ENCODE measurements at regions not wholly inside any gene's neighbourhood (a gene's known extent, or its start where the extent isn't known, plus 50 kb on each side); places are given as distances from the start of the nearest gene placed in this dataset.

DNA sequence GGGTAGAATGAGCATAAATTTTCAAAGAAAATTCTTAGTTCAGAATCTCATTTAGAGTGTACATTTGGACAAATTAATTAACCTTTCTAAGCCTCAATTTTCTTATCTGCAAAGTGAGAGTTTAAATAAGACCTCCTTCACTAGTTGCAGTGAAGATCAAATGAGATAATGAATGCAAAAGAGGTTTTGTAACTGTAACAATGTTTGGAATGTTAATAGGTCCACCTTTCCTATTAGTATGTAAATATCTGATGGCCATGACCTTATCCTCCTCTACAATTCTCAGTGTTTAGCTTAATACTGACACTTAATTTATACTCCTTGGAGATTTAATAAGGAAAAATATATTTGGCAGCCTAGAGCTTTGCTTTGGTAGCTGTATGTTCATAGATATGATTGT is 138.8 kb downstream of the GABRG1 start:
- no peak for DNase-seq

DNA sequence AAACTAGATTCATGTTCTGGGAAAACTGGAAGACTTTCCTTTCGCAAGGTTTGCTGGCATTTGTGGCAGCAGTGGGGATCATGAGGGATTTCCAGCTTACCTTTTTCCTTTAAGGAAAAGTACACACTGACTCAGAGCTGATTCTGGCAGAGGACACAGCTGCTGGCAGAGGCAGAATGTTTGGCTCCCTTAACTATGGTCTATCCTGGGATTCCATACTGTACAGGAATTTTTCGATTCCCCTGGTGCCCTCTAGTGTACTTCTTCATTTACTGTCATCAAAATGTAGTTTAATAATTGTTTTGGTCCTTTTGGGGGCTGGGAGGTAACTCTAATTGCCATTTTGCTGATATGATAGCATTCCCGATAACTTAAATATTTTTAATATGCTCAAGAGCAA is 152.7 kb downstream of the GABRG1 start:
- no peak for DNase-seq

DNA sequence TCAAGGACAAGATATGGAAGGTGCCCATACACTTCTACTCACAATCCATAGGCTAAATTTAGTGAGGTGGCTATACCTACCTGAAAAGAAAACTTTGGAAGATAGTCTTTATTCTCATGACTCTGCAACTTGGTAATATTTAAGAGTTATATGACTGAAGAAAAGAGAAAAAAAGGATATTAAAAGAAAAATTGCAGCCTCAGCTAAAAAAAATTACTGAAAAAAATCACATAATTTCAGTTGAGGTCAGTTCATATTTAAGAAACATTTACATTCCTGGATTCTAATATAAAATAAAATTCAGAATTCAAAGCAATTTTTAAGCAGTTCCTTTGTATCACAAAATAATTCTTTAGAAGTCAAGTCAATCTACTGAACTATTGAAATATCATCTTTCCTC is 166.5 kb downstream of the GABRG1 start:
- DNase-seq: no peak

DNA sequence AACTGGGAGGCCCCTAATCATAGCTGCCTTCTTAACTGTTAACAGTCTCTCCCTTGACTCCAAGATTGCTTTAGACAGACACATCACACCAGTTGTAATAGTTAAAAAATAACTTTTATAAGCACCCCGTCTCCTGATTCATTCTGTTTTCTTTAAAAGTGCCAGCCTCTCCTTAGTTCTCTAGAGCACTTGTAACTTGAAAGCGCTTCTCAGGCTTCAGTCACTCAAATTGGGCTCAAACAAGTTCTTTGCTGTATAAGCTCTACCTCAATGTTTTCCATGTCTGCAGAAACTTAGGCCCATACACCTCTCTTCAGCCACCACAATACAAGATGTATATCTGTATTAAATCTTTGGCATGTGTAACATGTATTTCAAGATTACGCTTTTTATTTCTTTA is 169.6 kb downstream of the GABRG1 start:
- DNase-seq: no peak

DNA sequence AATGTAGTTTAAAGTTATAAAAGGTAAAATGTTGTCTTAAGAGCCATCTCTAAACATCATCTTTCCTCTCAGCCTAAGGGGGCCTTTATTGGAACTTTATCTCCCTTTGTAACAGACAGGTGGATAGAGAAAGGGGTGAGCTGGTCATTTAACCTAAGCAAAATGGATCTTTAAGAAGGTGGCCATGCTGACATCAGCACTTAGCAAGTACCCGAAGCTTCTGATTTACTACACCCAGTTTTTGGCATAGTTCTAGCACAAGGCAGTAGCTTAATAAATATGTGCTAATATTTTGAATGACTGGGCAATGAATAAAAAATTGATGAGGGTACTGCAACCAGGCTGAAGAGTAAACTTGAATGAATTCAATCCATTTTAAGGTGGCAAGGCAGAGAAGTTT is 172.7 kb downstream of the GABRG1 start:
- DNase-seq: no peak

DNA sequence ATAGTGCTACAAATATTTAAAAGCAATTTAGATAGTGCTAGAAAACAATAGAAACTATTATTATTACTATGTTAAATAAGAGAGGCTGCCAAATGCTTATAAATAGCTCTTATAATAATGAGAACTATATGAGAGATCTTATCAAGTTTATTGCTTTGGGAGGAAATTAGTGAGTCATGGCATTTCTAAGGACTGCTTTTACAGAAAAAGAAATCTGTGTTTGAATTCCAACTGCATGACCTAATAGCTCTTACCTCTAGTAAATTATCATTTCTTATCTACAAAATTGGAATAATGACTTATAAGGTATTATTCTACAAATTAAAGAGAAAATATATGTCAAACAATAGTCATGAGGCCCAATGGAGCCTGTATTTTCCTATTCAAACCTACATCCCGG is 177.2 kb downstream of the GABRG1 start:
- no peak for DNase-seq

DNA sequence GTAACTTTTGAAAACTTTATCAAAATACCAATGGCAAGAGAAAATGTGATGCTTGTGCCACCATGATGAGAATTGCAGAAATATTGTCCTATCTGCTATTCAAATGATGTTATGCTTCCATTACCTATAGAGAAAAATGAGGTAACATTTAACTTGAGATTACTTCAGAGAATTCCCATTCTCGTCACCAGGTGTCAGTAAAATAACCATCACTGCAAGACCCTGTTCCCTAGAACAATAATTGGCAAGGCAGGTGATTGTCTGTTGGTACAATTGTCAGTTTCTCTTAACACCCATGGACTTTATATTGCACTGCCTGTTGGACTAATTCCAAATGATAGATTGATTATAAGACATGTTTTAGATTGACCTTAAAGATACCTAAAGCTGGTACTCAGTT is 179.9 kb downstream of the GABRG1 start:
- no peak for DNase-seq

DNA sequence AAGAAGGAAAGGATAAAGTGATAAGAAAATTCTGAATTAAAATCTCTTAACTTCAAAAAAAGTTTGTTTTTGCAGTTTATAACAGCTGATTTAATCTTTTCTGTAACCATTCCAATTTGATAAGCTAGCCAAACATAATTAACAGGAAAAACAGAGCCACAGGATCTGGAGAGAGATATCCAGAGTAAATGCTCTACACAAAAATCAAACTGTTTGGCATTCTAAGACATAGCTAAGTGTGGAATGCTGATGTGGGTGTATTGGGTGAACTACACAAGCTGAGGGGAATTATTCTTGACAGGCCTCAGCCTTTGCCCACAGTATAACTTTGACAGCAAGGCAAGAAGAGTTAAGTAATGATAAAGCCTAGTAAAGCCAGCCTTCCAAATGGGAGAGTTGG is 184.8 kb downstream of the GABRG1 start:
- DNase-seq: no peak

DNA sequence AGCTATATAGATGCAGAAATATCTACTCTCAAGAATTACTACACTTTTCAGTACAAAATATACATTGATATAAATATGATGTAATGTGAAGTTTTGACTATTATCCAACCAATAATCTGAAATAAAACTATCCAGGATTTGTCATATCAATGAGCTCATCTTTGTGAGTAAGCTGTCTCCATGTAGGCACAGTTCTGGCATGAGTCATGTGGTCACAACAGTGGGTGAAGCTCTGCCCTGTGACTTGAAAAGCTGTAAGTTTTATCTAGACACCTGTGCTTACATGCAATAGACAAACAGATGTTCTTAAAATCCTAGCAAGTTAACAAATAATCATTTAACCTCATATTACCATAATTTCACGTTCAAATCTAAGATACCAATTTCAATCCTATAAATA is 192.7 kb downstream of the GABRG1 start:
- no peak for DNase-seq

DNA sequence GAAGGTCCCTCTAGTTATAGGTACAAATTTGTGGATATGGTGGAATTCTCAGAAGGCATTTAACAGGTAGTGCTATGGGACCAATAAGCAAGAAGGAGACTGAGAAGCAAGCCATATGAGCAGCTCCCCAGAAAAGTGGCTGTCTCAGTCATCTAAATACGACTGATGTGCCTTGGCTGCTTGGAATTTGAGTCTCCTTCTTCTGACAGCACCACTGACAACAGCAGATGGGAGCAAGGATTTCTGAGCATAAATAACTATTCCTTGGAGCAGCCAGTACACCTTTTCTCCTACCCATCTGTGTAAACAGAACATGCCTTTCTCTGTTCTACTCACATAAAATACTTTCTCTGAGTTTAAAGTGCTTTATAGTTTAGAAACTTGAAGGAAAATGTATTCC is 196.2 kb downstream of the GABRG1 start:
- DNase-seq: no peak

DNA sequence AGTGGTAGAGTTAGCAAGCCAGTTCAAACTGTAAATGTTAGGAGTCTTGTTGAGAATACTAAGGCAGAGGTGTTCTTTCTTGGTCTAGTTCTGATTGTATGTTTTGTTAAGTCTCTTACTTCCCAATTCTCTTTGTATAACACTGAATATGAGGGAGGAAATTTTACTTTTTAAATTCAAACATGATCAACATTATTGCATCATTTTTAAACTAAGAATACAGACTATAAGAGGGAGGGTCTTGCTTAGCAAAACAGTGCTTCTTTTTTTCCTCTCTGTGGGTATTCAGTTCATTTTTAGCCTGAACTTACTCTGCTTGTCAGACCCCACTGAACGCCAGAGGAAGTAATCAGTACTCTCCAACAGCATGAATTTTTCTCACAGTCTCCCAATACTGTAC is 198.0 kb downstream of the GABRG1 start:
- DNase-seq: no peak

DNA sequence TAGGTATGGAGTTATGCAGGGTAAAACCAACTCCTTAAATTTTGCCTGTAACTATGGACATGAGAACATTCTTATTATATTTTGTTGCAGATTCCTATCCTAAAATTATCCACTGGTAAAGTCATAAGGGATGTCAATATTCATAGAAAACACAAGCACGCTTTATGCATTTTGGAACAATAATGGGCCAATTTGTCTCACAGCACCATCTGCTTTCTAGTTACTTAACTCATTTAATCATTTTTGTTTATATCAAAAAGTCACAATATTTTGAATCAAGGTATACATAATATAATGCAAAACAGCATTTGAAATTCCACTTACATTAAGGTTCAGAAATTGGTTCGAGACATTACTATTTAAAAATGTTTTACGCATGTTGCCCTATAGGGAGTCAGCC is 203.0 kb downstream of the GABRG1 start:
- no peak for DNase-seq

DNA sequence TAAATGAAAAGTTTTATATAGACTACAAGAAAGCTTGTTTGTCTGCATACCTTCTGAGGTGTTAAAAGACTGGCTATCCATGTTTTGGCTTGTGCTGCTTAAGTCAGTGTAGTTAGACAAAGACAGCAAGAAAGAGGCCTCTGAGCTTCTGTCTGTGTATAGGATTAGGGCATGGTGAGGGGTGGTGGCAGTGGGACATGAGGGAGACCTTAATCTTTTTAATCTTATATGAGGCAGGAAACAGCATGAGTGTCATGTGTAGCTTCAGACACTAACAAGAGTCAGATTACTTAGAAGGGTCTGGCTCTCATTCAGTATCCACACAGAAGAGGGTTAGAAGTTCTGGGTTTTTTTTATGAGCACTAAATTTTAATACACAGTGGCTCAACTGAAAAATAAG is 213.3 kb downstream of the GABRG1 start:
- DNase-seq: no peak

DNA sequence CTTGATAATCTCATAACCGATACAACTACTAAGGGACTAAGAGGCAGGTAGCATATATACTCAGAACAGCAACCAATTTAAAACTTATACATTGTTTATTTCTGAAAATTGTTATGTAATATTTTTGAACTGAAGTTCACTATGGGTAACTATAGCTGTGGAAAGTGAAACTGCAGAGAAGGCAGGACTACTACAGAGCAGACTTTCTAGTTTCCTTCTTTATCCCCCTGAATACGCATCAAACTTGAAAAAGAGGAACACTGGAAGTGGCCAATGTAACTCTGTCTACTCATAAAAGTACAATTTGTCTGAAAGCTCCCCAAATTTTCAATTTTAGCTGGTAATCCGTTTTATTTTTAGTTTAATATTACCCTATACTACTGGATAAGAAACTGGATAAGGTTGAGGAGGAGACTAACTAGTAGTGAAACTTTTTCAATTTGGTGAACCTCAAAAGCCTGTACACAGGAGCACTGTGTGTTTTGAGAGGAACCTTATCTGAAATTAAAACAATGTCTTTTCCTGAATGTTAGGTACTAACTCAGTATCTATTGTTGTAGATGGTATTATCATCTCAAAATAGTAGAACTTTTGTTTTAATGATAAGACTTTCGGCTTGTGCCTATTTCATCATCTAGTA is 225.8 kb downstream of the GABRG1 start:
- no peak for DNase-seq

DNA sequence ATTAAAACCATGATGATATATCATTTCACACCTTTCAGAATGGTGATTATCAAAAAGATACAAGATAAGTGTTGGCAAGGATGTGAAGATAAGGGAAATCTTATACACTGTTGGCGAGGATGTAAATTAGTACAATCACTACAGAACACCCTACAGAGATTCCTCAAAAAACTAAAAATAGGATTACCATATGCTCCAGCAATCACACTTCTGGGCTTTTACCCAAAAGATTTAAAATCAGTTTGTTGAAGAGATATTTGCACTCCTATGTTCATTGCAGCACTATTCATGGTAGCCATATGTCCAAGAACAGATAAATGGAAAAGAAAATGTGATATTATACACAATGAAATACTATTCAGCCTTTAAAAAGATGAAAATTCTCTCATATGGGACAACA is 240.4 kb downstream of the GABRG1 start:
- no peak for DNase-seq

DNA sequence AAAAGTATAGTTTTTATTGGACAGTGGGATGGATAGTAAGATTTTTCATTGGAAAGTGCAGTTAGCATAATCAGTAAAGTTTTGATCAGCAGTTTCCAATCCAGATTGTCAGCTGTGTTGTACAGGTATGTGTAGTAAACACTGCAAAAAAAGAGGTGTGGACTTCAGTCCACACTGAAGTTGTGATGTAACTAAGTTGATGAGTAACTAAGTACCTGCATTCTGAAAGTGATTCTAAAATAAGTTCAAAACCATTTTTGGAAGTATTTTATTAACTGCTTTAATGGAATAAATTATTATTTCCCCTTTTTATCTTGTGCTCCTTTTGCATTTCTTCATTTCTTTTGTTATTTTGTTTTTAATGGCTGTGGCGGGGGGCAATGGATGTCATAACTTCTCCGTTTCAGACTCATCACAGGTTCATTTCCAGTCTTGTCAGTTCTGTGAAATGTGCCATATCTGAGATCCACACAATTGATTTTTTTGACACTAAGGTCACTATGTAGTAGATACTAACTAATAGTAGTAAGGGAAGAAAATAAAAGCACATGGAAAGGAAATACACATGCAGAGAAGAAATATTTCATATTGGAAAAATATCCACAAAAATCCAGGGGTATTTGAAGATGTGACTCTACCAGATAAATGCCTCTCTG is 247.5 kb downstream of the GABRG1 start:
- no peak for DNase-seq

DNA sequence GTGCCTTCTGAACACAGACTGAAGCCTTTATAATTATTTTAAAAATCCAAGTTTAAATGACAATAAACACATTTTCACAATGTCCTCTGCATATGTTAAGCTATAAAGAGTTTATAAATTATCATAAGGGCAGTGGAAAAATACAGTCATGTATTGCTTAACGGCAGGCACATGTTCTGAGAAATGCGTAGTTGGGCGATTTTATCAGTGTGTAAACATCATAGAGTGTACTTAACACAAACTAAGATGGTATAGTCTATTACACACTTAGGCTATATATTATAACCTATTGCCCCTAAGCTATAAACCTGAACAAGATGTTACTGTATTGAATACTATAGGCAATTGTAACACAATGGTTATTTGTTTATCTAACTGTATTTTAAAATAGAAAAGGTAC is 254.7 kb downstream of the GABRG1 start:
- DNase-seq: no peak

DNA sequence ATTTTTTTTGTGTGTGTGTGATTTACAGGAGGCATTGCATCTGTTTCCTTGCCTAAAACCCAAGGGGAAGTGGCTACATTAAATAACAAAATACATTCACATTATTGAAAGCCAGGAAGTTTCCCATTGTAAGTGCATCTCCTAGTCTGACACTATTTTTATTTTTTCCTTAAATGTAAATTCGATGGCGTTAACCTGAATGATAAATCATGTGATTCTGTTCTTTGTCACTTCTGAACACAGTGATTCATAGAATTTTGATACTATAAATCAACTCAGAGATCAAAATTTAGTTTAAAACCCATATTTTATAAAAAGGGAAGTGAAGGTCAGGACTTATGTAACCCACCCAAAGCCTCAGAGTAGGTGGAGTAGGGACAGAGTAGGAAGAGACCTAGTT is 258.1 kb downstream of the GABRG1 start:
- no peak for DNase-seq

DNA sequence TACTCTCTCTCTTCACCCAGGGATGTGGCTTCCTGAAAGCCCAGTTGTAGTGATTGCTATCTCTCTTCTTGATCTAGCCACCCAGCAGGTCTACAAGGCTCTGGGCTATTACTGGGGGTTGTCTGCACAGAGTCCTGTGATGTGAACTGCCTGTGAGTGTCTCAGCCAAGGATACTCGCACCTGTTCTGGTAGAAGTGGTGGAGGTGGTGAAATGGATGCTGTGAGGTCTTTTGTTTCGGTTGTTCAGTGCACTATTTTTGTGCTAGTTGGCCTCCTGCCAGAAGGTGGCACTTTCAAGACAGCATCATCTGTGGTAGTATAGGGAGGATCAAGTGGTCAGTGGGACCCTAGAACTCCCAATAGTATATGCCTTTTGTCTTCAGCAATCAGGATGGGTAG is 268.0 kb downstream of the GABRG1 start:
- no peak for DNase-seq

DNA sequence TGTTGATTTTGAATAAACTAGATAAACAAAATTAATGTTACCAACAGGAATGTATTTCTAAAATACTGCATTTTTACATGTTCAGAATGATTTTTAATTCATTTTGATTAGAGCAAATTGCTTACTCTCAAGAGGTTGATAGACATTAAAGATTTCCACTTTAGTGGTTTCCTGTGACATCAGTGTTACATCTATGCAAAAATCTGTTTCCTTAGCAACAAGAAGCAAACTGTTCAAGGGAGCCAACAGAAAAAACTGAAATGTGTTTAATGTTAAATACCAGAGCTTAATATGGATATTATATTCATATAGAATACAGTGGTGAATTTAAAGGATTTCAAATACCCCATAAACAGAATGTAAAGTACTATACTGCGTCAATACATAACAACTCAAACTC is 277.8 kb downstream of the GABRG1 start:
- DNase-seq: no peak

DNA sequence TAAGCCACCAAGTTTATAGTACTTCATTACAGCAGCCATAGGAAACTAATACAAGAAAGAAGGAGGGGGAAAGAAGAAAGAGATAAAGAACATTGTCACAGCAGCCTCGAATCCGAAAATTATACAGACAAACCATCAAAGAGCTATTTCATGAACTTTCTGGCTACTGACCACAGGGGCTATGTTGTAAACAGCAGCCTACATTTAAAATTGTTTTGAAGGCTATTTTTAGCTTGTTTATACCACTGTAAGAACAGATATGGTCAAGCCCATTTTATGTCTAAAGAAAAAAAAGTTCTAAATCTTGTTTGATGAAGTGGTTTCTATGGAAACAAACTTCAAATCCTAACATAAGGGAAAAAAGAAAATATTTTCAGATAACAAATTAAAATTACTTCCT is 282.1 kb downstream of the GABRG1 start:
- no peak for DNase-seq

DNA sequence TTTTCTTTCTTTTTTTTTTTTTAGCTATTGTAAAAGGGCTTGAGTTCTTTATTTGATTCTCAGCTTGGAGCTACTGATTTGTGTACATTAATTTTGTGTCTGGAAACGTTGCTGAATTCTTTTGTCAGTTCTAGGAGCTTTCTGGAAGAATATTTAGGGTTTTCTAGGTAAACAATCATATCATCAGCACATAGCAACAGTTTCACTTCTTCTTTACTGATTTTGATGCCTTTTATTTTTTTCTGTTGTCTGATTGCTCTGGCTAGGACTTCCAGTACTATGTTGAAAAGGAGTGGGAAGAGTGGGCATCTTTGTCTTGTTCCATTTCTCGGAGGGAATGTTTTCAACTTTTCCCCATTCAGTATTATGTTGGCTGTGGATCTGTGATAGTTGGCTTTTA is 292.2 kb downstream of the GABRG1 start:
- no peak for DNase-seq

DNA sequence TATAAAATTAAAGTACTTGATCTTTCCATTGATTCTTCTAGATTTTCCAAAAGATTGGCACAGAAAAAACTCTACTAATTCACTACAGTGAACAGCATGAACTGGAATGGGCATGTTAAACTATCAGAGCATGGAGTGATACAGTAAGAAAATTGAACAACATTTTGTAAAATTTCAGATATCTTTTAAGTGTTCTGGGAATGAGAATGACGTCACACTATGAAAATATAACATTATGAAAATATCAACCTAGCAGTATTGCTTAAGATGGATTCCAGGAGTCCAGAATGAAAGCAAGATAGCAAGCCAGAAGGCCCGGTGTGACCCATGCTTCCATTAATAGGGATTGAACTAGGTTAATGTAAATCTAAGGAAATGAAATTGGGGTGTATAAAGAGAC is 319.9 kb downstream of the GABRG1 start:
- no peak for DNase-seq

DNA sequence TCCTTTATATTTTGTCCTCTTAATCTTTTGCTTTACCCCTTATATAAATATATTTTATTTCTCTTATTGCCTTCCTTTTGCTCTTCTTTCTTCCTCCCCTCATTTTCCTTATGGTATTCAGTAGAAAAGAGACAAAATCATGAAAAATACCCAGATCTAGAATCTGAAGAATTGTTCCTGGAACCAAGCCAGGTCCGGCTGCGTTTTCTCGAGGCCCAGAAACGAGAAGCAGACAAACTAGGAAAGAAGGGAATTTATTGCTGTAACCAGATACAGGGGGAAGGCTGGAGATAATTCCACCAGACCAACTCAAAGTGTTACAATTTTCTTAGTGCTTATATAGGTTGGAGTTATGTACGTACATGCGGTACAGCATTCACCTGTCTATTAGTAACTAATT is 328.7 kb downstream of the GABRG1 start:
- no peak for DNase-seq

DNA sequence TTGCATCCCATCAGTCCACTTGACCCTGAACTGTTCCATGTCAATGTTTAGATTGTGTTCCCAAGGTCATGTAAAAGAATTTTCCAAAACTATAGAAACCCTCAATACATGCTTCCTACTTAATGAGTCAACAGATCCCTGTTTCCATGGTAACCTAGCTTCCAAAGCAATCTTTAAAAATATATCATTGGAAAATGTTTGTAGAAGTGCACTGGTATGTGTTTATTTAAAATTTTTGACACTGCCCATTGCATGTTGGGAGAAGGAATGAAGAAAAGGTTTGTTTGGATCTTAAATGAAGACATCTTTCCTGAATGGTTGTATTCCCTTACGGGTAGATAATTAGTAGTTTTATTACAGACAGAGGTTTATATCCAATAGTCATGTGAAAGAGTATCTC is 345.3 kb downstream of the GABRG1 start:
- DNase-seq: no peak
